Left ventricle myocardium inferior (tissue), 1 donor: ENCODE measurements at regions not wholly inside any gene's neighbourhood (a gene's known extent, or its start where the extent isn't known, plus 50 kb on each side); places are given as distances from the start of the nearest gene placed in this dataset.
"Not testable (repeated sequence)": the region's sequence is repeated elsewhere in the genome, so short reads cannot be mapped to it uniquely, and the experiment has no call there.

Experiments
- DNase-seq: peaks from one replicate; pipeline ENCODE4 v3.0.0-alpha.2; 2020
- H3K27ac ChIP-seq: fragments of 200-600 bp; replicated peaks from 2 replicates; pipeline ENCODE4 v1.8.0; 2021
- H3K27me3 ChIP-seq: fragments of 200-600 bp; 2 replicates; pipeline ENCODE4 v1.8.0; 2021; ENCODE audit warnings: low read depth
- H3K36me3 ChIP-seq: fragments of 200-600 bp; 2 replicates; pipeline ENCODE4 v1.8.0; 2021
- H3K4me1 ChIP-seq: fragments of 200-600 bp; 2 replicates; pipeline ENCODE4 v1.8.0; 2021
- H3K4me3 ChIP-seq: fragments of 200-600 bp; 2 replicates; pipeline ENCODE4 v1.8.0; 2021; ENCODE audit warnings: mild to moderate bottlenecking, moderate library complexity
- H3K9me3 ChIP-seq: fragments of 200-600 bp; replicated peaks from 2 replicates; pipeline ENCODE4 v1.8.0; 2021
- CTCF ChIP-seq: fragments of 200-600 bp; IDR thresholded peaks from 2 replicates; pipeline ENCODE4 v1.8.0; 2021; ENCODE audit warnings: antibody characterized with exemption, mild to moderate bottlenecking, borderline replicate concordance
- intact Hi-C: fragments of 100-400 bp; cut with micrococcal nuclease; formaldehyde crosslinking; loops from one replicate; pipeline ENCODE4 v1.11.0; 2022
- donor health status: DM: no; HTN: yes; CAD: no; lungs with severe emphysema.

- Histone ChIP-seq H3K4me1 (no peaks in the 10 kb centered on the region), H3K9me3 (peaks cover 11% of the 10 kb centered on the region), H3K36me3 (no peaks in the 10 kb centered on the region), H3K4me3 (no peak overlapping the region), H3K27me3 (no peaks in the 10 kb centered on the region), H3K27ac (no peak overlapping the region)
- intact Hi-C loops, result no loop called here
- no peak for DNase-seq
- TF ChIP-seq CTCF, result no peak
Measured at GRCh38 chr5:8726383-8727036, 819.4 kb downstream of the SEMA5A start.

GRCh38 chr5:8727396-8727795 is 818.5 kb downstream of the SEMA5A start:
- no peaks in the 10 kb centered on the region for H3K27me3 ChIP-seq
- no peak for TF ChIP-seq CTCF

GRCh38 chr5:8729437-8729836 is 816.4 kb downstream of the SEMA5A start:
- Histone ChIP-seq H3K4me3 (no peak overlapping the region), H3K27ac (no peak overlapping the region), H3K9me3 (peaks cover 11% of the 10 kb centered on the region), H3K36me3 (no peaks in the 10 kb centered on the region), H3K4me1 (no peaks in the 10 kb centered on the region), H3K27me3 (no peaks in the 10 kb centered on the region)
- DNase-seq, result no peak
- intact Hi-C loops, result no loop called here
- TF ChIP-seq CTCF, result no peak

More at GRCh38 chr5:8727396-8727795, 818.5 kb downstream of the SEMA5A start:
- no peak for DNase-seq
- Histone ChIP-seq H3K4me3 (no peak overlapping the region), H3K27ac (no peak overlapping the region), H3K9me3 (peaks cover 11% of the 10 kb centered on the region), H3K4me1 (no peaks in the 10 kb centered on the region), H3K36me3 (no peaks in the 10 kb centered on the region)
- intact Hi-C loops, result no loop called here

- Histone ChIP-seq H3K4me1 (no peaks in the 10 kb centered on the region), H3K9me3 (peaks cover 11% of the 10 kb centered on the region), H3K27ac (no peak overlapping the region), H3K4me3 (no peak overlapping the region), H3K36me3 (no peaks in the 10 kb centered on the region), H3K27me3 (no peaks in the 10 kb centered on the region)
- no peak for DNase-seq
- intact Hi-C loops, result no loop called here
- TF ChIP-seq CTCF, result no peak
Measured at GRCh38 chr5:8730194-8730593, 815.7 kb downstream of the SEMA5A start.

GRCh38 chr5:8731110-8731509 is 814.8 kb downstream of the SEMA5A start:
- H3K4me3 ChIP-seq, H3K27me3 ChIP-seq, intact Hi-C loops, H3K36me3 ChIP-seq, H3K27ac ChIP-seq, H3K4me1 ChIP-seq, DNase-seq: not testable (repeated sequence)
- H3K9me3 ChIP-seq, result peaks cover 12% of the 10 kb centered on the region

- Histone ChIP-seq H3K9me3 (peaks cover 14% of the 10 kb centered on the region), H3K27me3 (no peaks in the 10 kb centered on the region), H3K4me3 (no peak overlapping the region), H3K4me1 (no peaks in the 10 kb centered on the region), H3K36me3 (no peaks in the 10 kb centered on the region), H3K27ac (no peak overlapping the region)
- no peak for TF ChIP-seq CTCF
- intact Hi-C loops, result no loop called here
- no peak for DNase-seq
Measured at GRCh38 chr5:8740595-8740994, 805.3 kb downstream of the SEMA5A start.
